ENCODE measurements at regions not wholly inside any gene's neighbourhood (a gene's known extent, or its start where the extent isn't known, plus 50 kb on each side); places are given as distances from the start of the nearest gene placed in this dataset.

DNA sequence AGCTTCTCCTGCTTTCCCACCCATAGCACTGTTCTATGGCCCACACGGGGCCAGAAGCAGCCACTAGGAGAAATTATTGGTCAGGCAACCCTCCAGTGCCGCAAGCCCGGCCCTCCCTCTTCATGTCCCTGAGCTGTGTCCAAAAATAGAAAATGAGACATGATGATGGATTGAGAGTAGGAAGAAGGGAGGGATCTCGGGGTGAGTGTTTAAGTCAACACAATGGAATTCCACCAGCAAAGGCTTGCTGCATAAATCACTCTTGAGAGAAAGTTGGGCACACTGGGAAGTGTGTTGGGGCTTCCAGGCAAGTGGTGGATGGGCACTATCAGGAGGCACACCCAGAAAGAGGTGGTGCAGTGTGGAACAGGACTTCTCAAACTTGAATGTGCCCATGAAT, 94.2 kb downstream of the LLPH start:
- Histone ChIP-seq H3K9me3 (ENCODE audit: low read length) (no peaks in the 10 kb centered on the region), H3K79me2 (ENCODE audit: insufficient read depth, low read length) (no peaks in the 10 kb centered on the region), H3K36me3 (replicated peaks in 1 of 2; ENCODE audit: control insufficient read depth in 1 of 2, insufficient read depth in 2 of 2, low read length in 2 of 2) (no peaks in the 10 kb centered on the region), H4K20me1 (ENCODE audit: insufficient read depth, low read length) (no peaks in the 10 kb centered on the region), H3K27ac (ENCODE audit: extremely low read length, insufficient read depth, low read length) (no peak overlapping the region), H3K27me3 (ENCODE audit: control insufficient read depth in 1 of 2, insufficient read depth in 2 of 2, low read length in 2 of 2) (no peaks in the 10 kb centered on the region; a peak in 1 of 5 replicates), H2AFZ (ENCODE audit: low read length) (no peak overlapping the region), H3K9ac (ENCODE audit: insufficient read depth, low read depth, low read length) (no peak overlapping the region), H3K4me1 (ENCODE audit: insufficient read depth, low read length) (peaks cover 23% of the 10 kb centered on the region), H3K4me3 (replicated peaks in 1 of 3; ENCODE audit: insufficient read depth in 1 of 3, low read depth in 2 of 3, low read length in 3 of 3) (no peak overlapping the region), H3K4me2 (ENCODE audit: low read depth, low read length) (no peak overlapping the region)
- no TSS peak for BruUV-seq (replicated peaks)
- no peak for FAIRE-seq
- ATAC-seq, result no peak
- ChIA-PET POLR2A (interaction anchor here (1.0 kb wide), 1 partner anchor 8 kb away, joined by 3 read pairs; no protein-coding TSS in a partner anchor), CTCF (ENCODE audit: low intra/inter-chr PET ratio, low total read pairs) (no interaction called here)
- 59% methylated on average over 4 of the region's 4 CpGs for WGBS (ENCODE audit: low lambda C conversion rate)
- TF ChIP-seq FOXA1 (IDR thresholded peaks at IDR 0.05) (no peak), FOXA1 (CRISPR knock-in tag; IDR thresholded peaks at IDR 0.05) (0 out of 2 replicates have a peak, but pooled peaks have one; percentile 5), ZNF605 (CRISPR knock-in tag; IDR thresholded peaks at IDR 0.05) (no peak)
- in situ Hi-C loops (cut with HindIII; ENCODE audit: extremely low pct_ligation_motif_present, low pct_unique_long_range_greater_than_20kb), result loop anchor here (10.0 kb wide), 1 partner anchor 48 kb away; no protein-coding TSS in a partner anchor
- intact Hi-C loops (cut with micrococcal nuclease; ENCODE audit: unreplicated experiment), result loop anchor here (10.0 kb wide), 1 partner anchor 48 kb away; no protein-coding TSS in a partner anchor
- DNase-seq (ENCODE audit: low spot score), result peak; percentile 60

DNA sequence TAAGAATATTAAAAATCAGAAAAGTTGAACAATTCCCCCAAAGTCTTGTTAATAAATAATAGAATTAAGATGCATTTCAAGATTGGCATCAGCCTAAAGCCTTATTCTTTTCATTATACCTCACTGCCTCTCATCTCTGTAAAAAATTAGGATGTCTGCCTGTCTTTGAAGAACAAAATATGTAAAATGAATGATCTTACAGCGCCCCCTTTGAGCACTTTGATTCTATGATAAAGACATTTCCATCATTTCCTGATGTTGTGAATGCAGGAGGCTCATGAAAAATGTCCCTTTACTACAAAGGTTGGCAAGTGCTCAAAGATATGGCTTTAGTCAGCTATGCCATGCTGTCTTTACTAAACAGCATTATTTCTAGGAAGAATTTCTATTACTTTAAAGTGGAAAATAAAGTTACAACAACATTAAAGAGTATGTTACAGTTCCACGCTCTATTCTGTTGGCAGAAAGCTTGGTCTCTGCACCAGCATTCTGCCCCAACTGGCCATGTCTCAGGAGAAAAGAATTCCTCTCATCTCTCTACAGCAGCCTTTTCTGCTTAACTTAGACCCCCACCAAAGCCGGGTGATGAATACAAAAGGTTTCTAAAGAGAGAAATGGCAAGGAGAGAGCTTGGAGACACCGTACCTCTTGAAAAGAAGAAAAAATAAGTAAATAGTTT, 95.1 kb downstream of the LLPH start:
- H4K20me1 ChIP-seq (ENCODE audit: insufficient read depth, low read length), result no peaks in the 10 kb centered on the region
- no peak overlapping the region for H3K27ac ChIP-seq (ENCODE audit: extremely low read length, insufficient read depth, low read length)
- H3K27me3 ChIP-seq (ENCODE audit: control insufficient read depth in 1 of 2, insufficient read depth in 2 of 2, low read length in 2 of 2), result no peaks in the 10 kb centered on the region; a peak in 1 of 5 replicates
- no peak overlapping the region for H2AFZ ChIP-seq (ENCODE audit: low read length)
- in situ Hi-C loops (cut with HindIII; ENCODE audit: extremely low pct_ligation_motif_present, low pct_unique_long_range_greater_than_20kb) (loop anchor here (10.0 kb wide), 1 partner anchor 49 kb away; no protein-coding TSS in a partner anchor), intact Hi-C loops (cut with micrococcal nuclease; ENCODE audit: unreplicated experiment) (loop anchor here (1.0 to 10.0 kb wide), 2 partner anchors 49 to 433 kb away; no protein-coding TSS in a partner anchor)
- no TSS peak for BruUV-seq (replicated peaks)
- WGBS (ENCODE audit: low lambda C conversion rate), result 40% methylated on average over 4 of the region's 4 CpGs
- H3K36me3 ChIP-seq (replicated peaks in 1 of 2; ENCODE audit: control insufficient read depth in 1 of 2, insufficient read depth in 2 of 2, low read length in 2 of 2), result no peaks in the 10 kb centered on the region
- H3K4me2 ChIP-seq (ENCODE audit: low read depth, low read length), result no peak overlapping the region
- ChIA-PET CTCF (ENCODE audit: low intra/inter-chr PET ratio, low total read pairs) (interaction anchor here (0.8 to 0.9 kb wide), 2 partner anchors 52 to 478 kb away, joined by 3 read pairs; no protein-coding TSS in a partner anchor), POLR2A (no interaction called here)
- no peaks in the 10 kb centered on the region for H3K9me3 ChIP-seq (ENCODE audit: low read length)
- DNase-seq (ENCODE audit: low spot score) (peak; percentile 42), FAIRE-seq (peak; percentile 15), ATAC-seq (no peak)
- H3K9ac ChIP-seq (ENCODE audit: insufficient read depth, low read depth, low read length), result no peak overlapping the region
- H3K4me3 ChIP-seq (replicated peaks in 1 of 3; ENCODE audit: insufficient read depth in 1 of 3, low read depth in 2 of 3, low read length in 3 of 3), result no peak overlapping the region
- H3K4me1 ChIP-seq (ENCODE audit: insufficient read depth, low read length), result peaks cover 15% of the 10 kb centered on the region
- no peaks in the 10 kb centered on the region for H3K79me2 ChIP-seq (ENCODE audit: insufficient read depth, low read length)
- TF ChIP-seq, protein P1, sequence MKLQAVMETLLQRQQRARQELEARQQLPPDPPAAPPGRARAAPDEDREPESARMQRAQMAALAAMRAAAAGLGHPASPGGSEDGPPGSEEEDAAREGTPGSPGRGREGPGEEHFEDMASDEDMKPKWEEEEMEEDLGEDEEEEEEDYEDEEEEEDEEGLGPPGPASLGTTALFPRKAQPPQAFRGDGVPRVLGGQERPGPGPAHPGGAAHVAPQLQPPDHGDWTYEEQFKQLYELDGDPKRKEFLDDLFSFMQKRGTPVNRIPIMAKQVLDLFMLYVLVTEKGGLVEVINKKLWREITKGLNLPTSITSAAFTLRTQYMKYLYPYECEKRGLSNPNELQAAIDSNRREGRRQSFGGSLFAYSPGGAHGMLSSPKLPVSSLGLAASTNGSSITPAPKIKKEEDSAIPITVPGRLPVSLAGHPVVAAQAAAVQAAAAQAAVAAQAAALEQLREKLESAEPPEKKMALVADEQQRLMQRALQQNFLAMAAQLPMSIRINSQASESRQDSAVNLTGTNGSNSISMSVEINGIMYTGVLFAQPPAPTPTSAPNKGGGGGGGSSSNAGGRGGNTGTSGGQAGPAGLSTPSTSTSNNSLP (IDR thresholded peaks at IDR 0.05; ENCODE audit: low read depth, low read length), result peak; percentile 37; the same call in 1 of the 2 replicates
- no peak for TF ChIP-seq SUZ12 (IDR thresholded peaks at IDR 0.05; ENCODE audit: low read depth, low read length)
- TF ChIP-seq, protein P2, sequence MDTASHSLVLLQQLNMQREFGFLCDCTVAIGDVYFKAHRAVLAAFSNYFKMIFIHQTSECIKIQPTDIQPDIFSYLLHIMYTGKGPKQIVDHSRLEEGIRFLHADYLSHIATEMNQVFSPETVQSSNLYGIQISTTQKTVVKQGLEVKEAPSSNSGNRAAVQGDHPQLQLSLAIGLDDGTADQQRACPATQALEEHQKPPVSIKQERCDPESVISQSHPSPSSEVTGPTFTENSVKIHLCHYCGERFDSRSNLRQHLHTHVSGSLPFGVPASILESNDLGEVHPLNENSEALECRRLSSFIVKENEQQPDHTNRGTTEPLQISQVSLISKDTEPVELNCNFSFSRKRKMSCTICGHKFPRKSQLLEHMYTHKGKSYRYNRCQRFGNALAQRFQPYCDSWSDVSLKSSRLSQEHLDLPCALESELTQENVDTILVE (CRISPR knock-in tag; IDR thresholded peaks at IDR 0.05), result no peak
- peak; percentile 61 for TF ChIP-seq STAG1 (CRISPR knock-in tag; IDR thresholded peaks at IDR 0.05)
- TF ChIP-seq, protein P3, sequence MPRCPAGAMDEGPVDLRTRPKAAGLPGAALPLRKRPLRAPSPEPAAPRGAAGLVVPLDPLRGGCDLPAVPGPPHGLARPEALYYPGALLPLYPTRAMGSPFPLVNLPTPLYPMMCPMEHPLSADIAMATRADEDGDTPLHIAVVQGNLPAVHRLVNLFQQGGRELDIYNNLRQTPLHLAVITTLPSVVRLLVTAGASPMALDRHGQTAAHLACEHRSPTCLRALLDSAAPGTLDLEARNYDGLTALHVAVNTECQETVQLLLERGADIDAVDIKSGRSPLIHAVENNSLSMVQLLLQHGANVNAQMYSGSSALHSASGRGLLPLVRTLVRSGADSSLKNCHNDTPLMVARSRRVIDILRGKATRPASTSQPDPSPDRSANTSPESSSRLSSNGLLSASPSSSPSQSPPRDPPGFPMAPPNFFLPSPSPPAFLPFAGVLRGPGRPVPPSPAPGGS (CRISPR knock-in tag; IDR thresholded peaks at IDR 0.05), result no peak
- TF ChIP-seq NFKB2 (CRISPR knock-in tag; IDR thresholded peaks at IDR 0.05; ENCODE audit: borderline replicate concordance), result no peak
- TF ChIP-seq MED1 (CRISPR knock-in tag; IDR thresholded peaks at IDR 0.05), result no peak
- TF ChIP-seq ZNF607 (CRISPR knock-in tag; IDR thresholded peaks at IDR 0.05; ENCODE audit: borderline replicate concordance), result no peak
- no peak for TF ChIP-seq JUND (CRISPR knock-in tag; IDR thresholded peaks at IDR 0.05)
- no peak for TF ChIP-seq NFE2L1 (CRISPR knock-in tag; IDR thresholded peaks at IDR 0.05; ENCODE audit: borderline replicate concordance)
- TF ChIP-seq SMARCC2 (IDR thresholded peaks at IDR 0.05), result no peak

Measured in HepG2 (cell line).